Fibroblast of the aortic adventitia (primary cell): ENCODE measurements at regions not wholly inside any gene's neighbourhood (a gene's known extent, or its start where the extent isn't known, plus 50 kb on each side); places are given as distances from the start of the nearest gene placed in this dataset.

ENCODE experiments used
- DNase-seq: peaks from one replicate; pipeline ENCODE4 v3.0.0-alpha.2; 2010; ENCODE audit warnings: low read depth
- H3K4me3 ChIP-seq: 2 replicates; pipeline ENCODE4 v1.5.1; 2011; ENCODE audit warnings: low read depth, mild to moderate bottlenecking, control low read depth, low read length, moderate library complexity
- CTCF ChIP-seq: IDR thresholded peaks from 2 replicates; pipeline ENCODE4 v1.5.1; 2011; ENCODE audit warnings: mild to moderate bottlenecking, low read length, control low read depth, inconsistent platforms; ENCODE audit not compliant: insufficient read depth

- no peak for TF ChIP-seq CTCF
- H3K4me3 ChIP-seq = no peak overlapping the region
- DNase-seq = no peak
Measured at GRCh38 chr14:43625294-43625693, 881.8 kb downstream of the FSCB start.

GRCh38 chr14:43621282-43621681, 885.8 kb downstream of the FSCB start:
- DNase-seq = no peak
- TF ChIP-seq CTCF = no peak
- no peak overlapping the region for H3K4me3 ChIP-seq

GRCh38 chr14:43595096-43595772, 911.8 kb downstream of the FSCB start:
- no peak for TF ChIP-seq CTCF
- DNase-seq = no peak

GRCh38 chr14:43591776-43592175, 915.3 kb downstream of the FSCB start:
- DNase-seq = no peak
- H3K4me3 ChIP-seq = no peak overlapping the region
- no peak for TF ChIP-seq CTCF

More at GRCh38 chr14:43595096-43595772, 911.8 kb downstream of the FSCB start:
- no peak overlapping the region for H3K4me3 ChIP-seq

- H3K4me3 ChIP-seq = no peak overlapping the region
- TF ChIP-seq CTCF = no peak
- DNase-seq = no peak
Measured at GRCh38 chr14:43587183-43587582, 919.9 kb downstream of the FSCB start.

GRCh38 chr14:43579671-43580070, 927.4 kb downstream of the FSCB start:
- no peak overlapping the region for H3K4me3 ChIP-seq
- no peak for DNase-seq
- no peak for TF ChIP-seq CTCF

- no peak for DNase-seq
- no peak overlapping the region for H3K4me3 ChIP-seq
- TF ChIP-seq CTCF = no peak
Measured at GRCh38 chr14:43568022-43568421, 939.1 kb downstream of the FSCB start.
